Bronchial epithelial cell (primary cell): ENCODE measurements at regions not wholly inside any gene's neighbourhood (a gene's known extent, or its start where the extent isn't known, plus 50 kb on each side); places are given as distances from the start of the nearest gene placed in this dataset.

ENCODE experiments used
- DNase-seq: peaks from one replicate; pipeline ENCODE4 v3.0.0-alpha.2; 2010; ENCODE audit warnings: low read depth
- FAIRE-seq: peaks from 2 replicates; lab custom pipeline; 2011; peaks lifted over from hg19 to GRCh38; lab: Jason Lieb, UNC
- H3K27me3 ChIP-seq: 2 replicates; pipeline ENCODE4 v1.5.1; 2011; ENCODE audit warnings: low read length; ENCODE audit not compliant: control insufficient read depth, insufficient read depth
- H3K36me3 ChIP-seq: 2 replicates; pipeline ENCODE4 v1.5.1; 2011; ENCODE audit warnings: low read length; ENCODE audit not compliant: control insufficient read depth, insufficient read depth
- H3K4me3 ChIP-seq: 2 replicates; pipeline ENCODE4 v1.5.1; 2011; ENCODE audit warnings: mild to moderate bottlenecking, low read depth, low read length, control low read depth
- TF ChIP-seq, protein P1 (sequence below): IDR thresholded peaks from 2 replicates; pipeline ENCODE4 v1.5.1; 2011; ENCODE audit warnings: mild to moderate bottlenecking, moderate library complexity, low read length, control low read depth, inconsistent platforms; ENCODE audit not compliant: insufficient read depth, severe bottlenecking

DNA sequence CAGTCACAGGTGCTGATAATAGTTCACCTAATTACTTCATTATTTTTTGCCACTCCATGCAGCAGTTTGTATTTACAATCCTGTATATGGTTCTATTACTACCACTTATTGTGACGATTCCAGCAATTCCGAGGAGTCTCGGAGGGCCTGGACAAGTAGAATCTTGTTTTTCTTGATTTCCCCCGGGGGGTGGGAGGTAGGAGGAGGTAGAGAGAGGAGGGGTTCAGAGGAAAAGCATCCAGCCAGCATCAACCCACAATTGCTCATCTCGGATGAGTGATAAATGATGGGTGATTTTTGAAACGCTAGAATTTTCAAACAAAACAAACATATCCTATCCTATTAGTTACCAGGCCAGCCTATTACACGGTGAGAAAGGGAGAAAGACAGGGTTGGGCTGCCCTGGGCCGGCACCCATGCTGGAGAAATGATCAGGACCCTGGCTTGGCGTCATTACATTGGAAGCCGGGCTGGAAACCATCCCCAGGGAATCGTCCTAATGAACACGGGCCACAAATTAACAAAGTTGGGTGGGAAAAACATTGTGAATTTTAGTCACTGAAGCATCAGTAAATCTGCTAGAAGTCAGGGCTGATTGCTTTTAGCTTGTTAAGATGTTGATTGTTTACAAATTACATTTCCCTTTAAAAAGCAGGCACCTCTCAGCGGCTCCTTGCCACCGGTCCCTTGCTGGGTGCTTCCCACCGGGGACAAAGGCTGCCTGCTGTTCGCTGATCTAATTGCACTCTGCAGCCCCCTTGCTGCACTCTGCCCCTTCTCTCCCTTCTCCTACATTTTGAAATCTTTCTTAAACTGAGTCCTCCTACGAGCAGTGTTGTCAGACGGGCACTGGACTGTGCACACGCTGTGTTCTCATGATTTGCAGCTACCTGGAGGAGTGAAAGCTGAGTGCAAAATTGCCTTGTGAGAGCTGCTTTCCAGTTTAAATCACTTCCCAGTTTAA lies 95.5 kb downstream of the FAM204A start:
- DNase-seq = peak; percentile 78
- TF ChIP-seq, protein P1, sequence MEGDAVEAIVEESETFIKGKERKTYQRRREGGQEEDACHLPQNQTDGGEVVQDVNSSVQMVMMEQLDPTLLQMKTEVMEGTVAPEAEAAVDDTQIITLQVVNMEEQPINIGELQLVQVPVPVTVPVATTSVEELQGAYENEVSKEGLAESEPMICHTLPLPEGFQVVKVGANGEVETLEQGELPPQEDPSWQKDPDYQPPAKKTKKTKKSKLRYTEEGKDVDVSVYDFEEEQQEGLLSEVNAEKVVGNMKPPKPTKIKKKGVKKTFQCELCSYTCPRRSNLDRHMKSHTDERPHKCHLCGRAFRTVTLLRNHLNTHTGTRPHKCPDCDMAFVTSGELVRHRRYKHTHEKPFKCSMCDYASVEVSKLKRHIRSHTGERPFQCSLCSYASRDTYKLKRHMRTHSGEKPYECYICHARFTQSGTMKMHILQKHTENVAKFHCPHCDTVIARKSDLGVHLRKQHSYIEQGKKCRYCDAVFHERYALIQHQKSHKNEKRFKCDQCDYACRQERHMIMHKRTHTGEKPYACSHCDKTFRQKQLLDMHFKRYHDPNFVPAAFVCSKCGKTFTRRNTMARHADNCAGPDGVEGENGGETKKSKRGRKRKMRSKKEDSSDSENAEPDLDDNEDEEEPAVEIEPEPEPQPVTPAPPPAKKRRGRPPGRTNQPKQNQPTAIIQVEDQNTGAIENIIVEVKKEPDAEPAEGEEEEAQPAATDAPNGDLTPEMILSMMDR = no peak
- peak; percentile 32 for FAIRE-seq
- Histone ChIP-seq H3K4me3 (no peak overlapping the region), H3K36me3 (no peaks in the 10 kb centered on the region), H3K27me3 (peaks cover 3% of the 10 kb centered on the region)

DNA sequence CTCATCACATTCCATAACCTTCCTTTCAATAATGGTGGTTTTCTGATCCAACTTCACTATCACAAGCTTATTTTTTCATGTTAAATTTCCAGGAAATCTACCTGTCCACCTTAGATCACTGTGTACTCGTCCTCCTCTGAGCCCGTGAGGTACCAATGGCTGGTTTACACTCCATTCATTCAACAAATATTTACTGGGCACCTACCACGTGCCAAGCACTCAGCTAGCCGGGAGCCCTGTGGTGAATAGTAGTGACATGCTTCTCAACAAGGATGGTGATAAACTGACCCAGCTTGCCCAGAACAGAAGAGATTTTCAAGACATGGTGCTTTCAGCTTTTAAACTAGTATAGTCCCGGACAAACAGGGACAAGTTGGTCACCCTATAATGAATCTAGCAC lies 98.2 kb downstream of the FAM204A start:
- Histone ChIP-seq H3K36me3 (no peaks in the 10 kb centered on the region), H3K4me3 (no peak overlapping the region), H3K27me3 (peaks cover 5% of the 10 kb centered on the region)
- FAIRE-seq (no peak), DNase-seq (no peak)
- TF ChIP-seq, protein P1 = no peak

DNA sequence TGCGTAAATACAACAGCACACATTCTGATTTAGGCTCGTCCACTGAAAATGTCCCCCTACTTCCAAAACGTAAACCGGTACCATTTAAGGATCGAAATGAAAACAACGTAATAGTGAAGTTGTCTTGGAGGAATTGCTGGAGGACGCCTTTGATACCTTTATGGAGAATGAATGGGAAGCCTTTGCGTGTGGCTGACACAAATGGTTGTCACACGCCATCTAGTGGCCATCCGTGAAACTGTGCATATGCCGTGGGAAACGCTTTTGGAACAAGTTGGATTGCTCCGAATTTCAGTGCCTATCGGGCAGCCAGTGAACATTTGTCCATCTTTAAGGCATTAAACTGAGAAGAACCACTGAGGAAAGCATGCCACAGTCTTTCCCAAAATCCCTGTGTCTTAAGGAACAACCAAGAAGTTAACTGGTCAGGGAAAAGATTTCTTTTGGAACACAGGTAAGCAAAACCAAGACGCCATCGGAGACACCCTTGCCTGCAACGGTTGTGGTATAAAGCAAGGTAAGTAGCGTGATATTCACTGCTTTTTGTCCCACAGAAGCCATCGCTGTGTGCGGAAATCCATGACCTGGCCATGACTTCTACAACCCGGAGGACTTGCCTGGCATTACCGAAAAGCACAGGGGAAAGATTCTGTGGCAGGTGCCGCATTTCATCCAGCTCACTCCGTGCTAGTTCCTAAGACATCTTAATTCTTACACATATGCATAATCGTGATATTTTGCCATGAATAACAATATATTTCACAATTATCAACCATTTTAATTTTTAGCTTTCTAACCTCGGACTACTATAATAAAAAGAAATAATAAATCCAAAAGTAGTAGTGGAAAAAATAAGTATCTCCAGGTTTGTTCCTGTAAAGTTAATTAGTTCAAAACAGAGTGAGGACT lies 100.6 kb downstream of the FAM204A start:
- TF ChIP-seq, protein P1 = peak; percentile 93
- Histone ChIP-seq H3K27me3 (peaks cover 5% of the 10 kb centered on the region), H3K4me3 (no peak overlapping the region), H3K36me3 (no peaks in the 10 kb centered on the region)
- DNase-seq (peak; percentile 73), FAIRE-seq (no peak)

DNA sequence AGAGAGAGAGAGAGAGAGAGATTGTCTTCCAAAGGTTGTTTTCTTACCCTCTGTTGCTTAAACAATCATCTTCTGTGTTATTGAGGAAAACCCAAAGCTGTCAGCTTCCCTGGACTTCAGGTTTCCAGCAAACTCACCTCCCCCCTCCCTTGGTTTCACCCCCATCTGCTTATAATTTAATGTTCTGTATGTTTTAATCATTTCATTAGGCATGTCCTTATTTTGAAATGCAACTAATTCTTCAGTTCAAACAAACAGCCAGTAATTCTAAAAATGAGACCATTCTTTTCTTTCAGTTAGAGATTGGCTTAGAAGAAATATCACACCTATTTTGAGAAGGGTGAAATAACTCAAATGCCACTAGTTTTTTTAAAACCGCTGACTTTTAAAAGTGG lies 102.9 kb downstream of the FAM204A start:
- peaks cover 10% of the 10 kb centered on the region for H3K27me3 ChIP-seq
- DNase-seq = no peak

DNA sequence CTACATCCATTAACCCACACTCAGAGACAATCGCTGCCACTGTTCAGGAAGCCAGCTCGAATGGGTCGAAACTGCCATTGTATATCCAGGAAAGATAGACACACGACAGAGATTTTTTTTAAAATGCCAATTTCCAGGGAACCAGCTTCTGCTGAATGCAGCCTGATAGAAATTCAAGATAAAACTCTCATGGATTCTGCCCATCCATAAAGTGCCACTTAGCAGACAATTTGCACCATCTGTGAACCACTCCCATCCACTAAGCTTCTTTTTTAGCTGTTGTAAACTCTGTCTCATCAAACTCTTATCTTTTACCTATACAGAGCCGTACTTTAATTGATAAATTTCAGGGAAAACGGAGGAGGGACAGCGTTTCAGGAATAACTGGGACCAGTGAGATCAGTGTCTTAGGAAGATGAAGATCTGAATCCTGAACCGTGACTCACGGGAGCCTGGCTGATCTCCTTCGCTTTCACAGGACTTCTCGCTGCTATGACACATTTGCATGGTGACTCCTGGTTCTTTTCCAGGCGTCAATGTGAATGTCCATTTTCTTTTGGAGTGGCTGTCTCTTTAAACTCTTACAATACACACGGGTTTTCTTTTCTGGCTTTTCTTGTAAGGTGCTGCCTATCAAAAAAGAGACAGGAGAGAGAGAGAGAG lies 103.4 kb downstream of the FAM204A start:
- H3K36me3 ChIP-seq = no peaks in the 10 kb centered on the region
- no peak overlapping the region for H3K4me3 ChIP-seq
- DNase-seq (peak; percentile 64), FAIRE-seq (no peak)
- TF ChIP-seq, protein P1 = no peak
- peaks cover 8% of the 10 kb centered on the region for H3K27me3 ChIP-seq

More for the DNA sequence above, 102.9 kb downstream of the FAM204A start:
- no peaks in the 10 kb centered on the region for H3K36me3 ChIP-seq
- H3K4me3 ChIP-seq = no peak overlapping the region
- TF ChIP-seq, protein P1 = no peak
- no peak for FAIRE-seq
